ENCODE measurements at regions not wholly inside any gene's neighbourhood (a gene's known extent, or its start where the extent isn't known, plus 50 kb on each side); places are given as distances from the start of the nearest gene placed in this dataset.

DNA sequence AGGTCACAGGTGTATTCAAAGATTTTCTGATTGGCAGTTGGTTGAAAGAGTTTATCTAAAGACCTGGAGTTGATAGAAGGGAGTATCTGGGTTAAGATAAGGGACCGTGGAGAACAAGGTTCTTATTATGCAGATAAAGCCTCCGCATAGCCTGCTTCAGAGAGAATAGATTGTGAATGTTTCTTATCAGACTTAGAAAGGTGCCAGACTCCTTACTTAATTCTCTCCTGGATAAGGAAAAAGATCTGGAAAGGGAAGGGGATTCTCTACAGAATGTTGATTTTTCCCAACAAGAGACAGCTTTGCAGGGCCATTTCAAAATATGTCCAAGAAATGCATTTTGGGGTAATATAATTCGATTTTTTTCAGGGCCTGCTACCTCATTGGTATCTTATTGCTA, 341.3 kb upstream of the RARB start:
- TF ChIP-seq, protein P1, sequence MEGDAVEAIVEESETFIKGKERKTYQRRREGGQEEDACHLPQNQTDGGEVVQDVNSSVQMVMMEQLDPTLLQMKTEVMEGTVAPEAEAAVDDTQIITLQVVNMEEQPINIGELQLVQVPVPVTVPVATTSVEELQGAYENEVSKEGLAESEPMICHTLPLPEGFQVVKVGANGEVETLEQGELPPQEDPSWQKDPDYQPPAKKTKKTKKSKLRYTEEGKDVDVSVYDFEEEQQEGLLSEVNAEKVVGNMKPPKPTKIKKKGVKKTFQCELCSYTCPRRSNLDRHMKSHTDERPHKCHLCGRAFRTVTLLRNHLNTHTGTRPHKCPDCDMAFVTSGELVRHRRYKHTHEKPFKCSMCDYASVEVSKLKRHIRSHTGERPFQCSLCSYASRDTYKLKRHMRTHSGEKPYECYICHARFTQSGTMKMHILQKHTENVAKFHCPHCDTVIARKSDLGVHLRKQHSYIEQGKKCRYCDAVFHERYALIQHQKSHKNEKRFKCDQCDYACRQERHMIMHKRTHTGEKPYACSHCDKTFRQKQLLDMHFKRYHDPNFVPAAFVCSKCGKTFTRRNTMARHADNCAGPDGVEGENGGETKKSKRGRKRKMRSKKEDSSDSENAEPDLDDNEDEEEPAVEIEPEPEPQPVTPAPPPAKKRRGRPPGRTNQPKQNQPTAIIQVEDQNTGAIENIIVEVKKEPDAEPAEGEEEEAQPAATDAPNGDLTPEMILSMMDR (conservative IDR thresholded peaks at IDR 0.05), result no peak
- no peak for TF ChIP-seq ZFX (IDR thresholded peaks at IDR 0.05)

Measured in C4-2B (cell line).